Neural progenitor cell (in vitro differentiated cells): ENCODE measurements at regions not wholly inside any gene's neighbourhood (a gene's known extent, or its start where the extent isn't known, plus 50 kb on each side); places are given as distances from the start of the nearest gene placed in this dataset.
A peak's percentile ranks its signal among the peaks of the same experiment; 100 is the strongest.

ENCODE experiments used
- DNase-seq: peaks from one replicate; pipeline ENCODE4 v3.0.0-alpha.2; 2016; ENCODE audit warnings: low spot score
- H2AFZ ChIP-seq: fragments of 200-600 bp; sonication (generic); replicated peaks from 2 replicates; pipeline ENCODE4 v1.6.1; 2016; ENCODE audit warnings: antibody characterized with exemption
- H3F3A ChIP-seq: fragments of 200-600 bp; sonication (generic); 2 replicates; pipeline ENCODE4 v1.6.1; 2016; ENCODE audit warnings: antibody characterized with exemption, low read depth
- H3K27ac ChIP-seq: fragments of 200-600 bp; sonication (generic); 2 replicates; pipeline ENCODE4 v1.5.1; 2016; ENCODE audit warnings: mild to moderate bottlenecking
- H3K27me3 ChIP-seq: fragments of 200-600 bp; sonication (generic); 2 replicates; pipeline ENCODE4 v1.6.1; 2016; ENCODE audit warnings: mild to moderate bottlenecking, moderate library complexity
- H3K36me3 ChIP-seq: fragments of 200-600 bp; sonication (generic); 2 replicates; pipeline ENCODE4 v1.5.1; 2016
- H3K4me1 ChIP-seq: fragments of 200-600 bp; sonication (generic); 2 replicates; pipeline ENCODE4 v1.6.1; 2016; ENCODE audit warnings: mixed run types
- H3K4me2 ChIP-seq: fragments of 200-600 bp; sonication (generic); 2 replicates; pipeline ENCODE4 v1.6.1; 2016
- H3K4me3 ChIP-seq: fragments of 200-600 bp; sonication (generic); 2 replicates; pipeline ENCODE4 v1.5.1; 2016
- H3K79me2 ChIP-seq: fragments of 200-600 bp; sonication (generic); 2 replicates; pipeline ENCODE4 v1.6.1; 2016; ENCODE audit warnings: low read depth
- H3K9ac ChIP-seq: fragments of 200-600 bp; sonication (generic); 2 replicates; pipeline ENCODE4 v1.6.1; 2016
- H3K9me3 ChIP-seq: fragments of 200-600 bp; sonication (generic); 2 replicates; pipeline ENCODE4 v1.5.1; 2016; ENCODE audit warnings: low read depth
- H4K20me1 ChIP-seq: fragments of 200-600 bp; sonication (generic); 2 replicates; pipeline ENCODE4 v1.6.1; 2016; ENCODE audit warnings: low read depth
- H3K27ac Mint-ChIP-seq: 3 replicates; pipeline ENCODE4 v1.8.0; 2021; ENCODE audit warnings: mixed read lengths
- H3K27me3 Mint-ChIP-seq: 2 replicates; pipeline ENCODE4 v1.8.0; 2022; ENCODE audit warnings: low read depth, mild to moderate bottlenecking, inconsistent platforms, moderate library complexity, mixed read lengths; ENCODE audit not compliant: insufficient read depth
- H3K36me3 Mint-ChIP-seq: 3 replicates; pipeline ENCODE4 v1.8.0; 2021; ENCODE audit warnings: mixed read lengths
- H3K4me1 Mint-ChIP-seq: 3 replicates; pipeline ENCODE4 v1.8.0; 2021; ENCODE audit warnings: mixed read lengths
- H3K4me3 Mint-ChIP-seq: 3 replicates; pipeline ENCODE4 v1.8.0; 2021; ENCODE audit warnings: mild to moderate bottlenecking, moderate library complexity, mixed read lengths
- H3K9me3 Mint-ChIP-seq: 3 replicates; pipeline ENCODE4 v1.8.0; 2020; ENCODE audit warnings: mixed read lengths
- CTCF ChIP-seq: fragments of 200-600 bp; sonication (generic); IDR thresholded peaks from 2 replicates; pipeline ENCODE4 v1.5.1; 2017; ENCODE audit warnings: antibody characterized with exemption, mild to moderate bottlenecking
- EZH2 ChIP-seq: fragments of 200-600 bp; sonication (generic); IDR thresholded peaks from 2 replicates; pipeline ENCODE4 v1.6.1; 2017; ENCODE audit warnings: antibody characterized with exemption, mild to moderate bottlenecking, moderate library complexity
- EZH2phosphoT487 ChIP-seq: fragments of 200-600 bp; sonication (generic); IDR thresholded peaks from 2 replicates; pipeline ENCODE4 v1.6.1; 2017; ENCODE audit warnings: antibody characterized with exemption

- Histone ChIP-seq H3K36me3 (no peaks in the 10 kb centered on the region), H2AFZ (no peak overlapping the region), H3K4me3 (no peak overlapping the region), H4K20me1 (no peaks in the 10 kb centered on the region), H3F3A (no peaks in the 10 kb centered on the region), H3K27me3 (peaks cover 77% of the 10 kb centered on the region), H3K9ac (no peak overlapping the region), H3K79me2 (no peaks in the 10 kb centered on the region), H3K27ac (no peak overlapping the region), H3K4me1 (peaks cover 18% of the 10 kb centered on the region), H3K9me3 (no peaks in the 10 kb centered on the region), H3K4me2 (no peak overlapping the region)
- peaks cover 38% of the 10 kb centered on the region for H3K4me1 Mint-ChIP-seq
- H3K4me3 Mint-ChIP-seq: no peak overlapping the region
- TF ChIP-seq EZH2 (no peak), EZH2phosphoT487 (no peak), CTCF (no peak)
- H3K9me3 Mint-ChIP-seq: no peaks in the 10 kb centered on the region
- H3K27ac Mint-ChIP-seq: peak overlapping the region; percentile 35
- no peaks in the 10 kb centered on the region for H3K36me3 Mint-ChIP-seq
- DNase-seq: no peak
- peaks cover 19% of the 10 kb centered on the region for H3K27me3 Mint-ChIP-seq
Observed at GRCh38 chr14:101075025-101075800, 171.7 kb upstream of the RTL1 start.

- H3K4me2 ChIP-seq: no peak overlapping the region
- H3K9me3 Mint-ChIP-seq: no peaks in the 10 kb centered on the region
- no peak overlapping the region for H3K9ac ChIP-seq
- no peak overlapping the region for H3K4me3 ChIP-seq
- no peaks in the 10 kb centered on the region for H3F3A ChIP-seq
- peaks cover 80% of the 10 kb centered on the region for H3K27me3 ChIP-seq
- no peaks in the 10 kb centered on the region for H4K20me1 ChIP-seq
- H3K4me3 Mint-ChIP-seq: no peak overlapping the region
- DNase-seq: no peak
- peaks cover 19% of the 10 kb centered on the region for H3K27me3 Mint-ChIP-seq
- peaks cover 18% of the 10 kb centered on the region for H3K4me1 ChIP-seq
- no peak overlapping the region for H3K27ac ChIP-seq
- H3K36me3 ChIP-seq: no peaks in the 10 kb centered on the region
- H3K79me2 ChIP-seq: no peaks in the 10 kb centered on the region
- TF ChIP-seq EZH2 (no peak), EZH2phosphoT487 (no peak), CTCF (no peak)
- H3K36me3 Mint-ChIP-seq: no peaks in the 10 kb centered on the region
- H3K4me1 Mint-ChIP-seq: peaks cover 38% of the 10 kb centered on the region
- no peaks in the 10 kb centered on the region for H3K9me3 ChIP-seq
- no peak overlapping the region for H2AFZ ChIP-seq
- no peak overlapping the region for H3K27ac Mint-ChIP-seq
Observed at GRCh38 chr14:101075801-101076413, 172.4 kb upstream of the RTL1 start.

GRCh38 chr14:101076451-101077198 is 173.1 kb upstream of the RTL1 start:
- no peak overlapping the region for H2AFZ ChIP-seq
- peaks cover 18% of the 10 kb centered on the region for H3K4me1 ChIP-seq
- H3K27ac Mint-ChIP-seq: peak overlapping the region; percentile 24
- H3K27me3 Mint-ChIP-seq: peaks cover 19% of the 10 kb centered on the region
- peaks cover 37% of the 10 kb centered on the region for H3K4me1 Mint-ChIP-seq
- H3K9me3 ChIP-seq: no peaks in the 10 kb centered on the region
- H3K4me2 ChIP-seq: peak overlapping the region; percentile 77
- no peak for DNase-seq
- H3K79me2 ChIP-seq: no peaks in the 10 kb centered on the region
- H3K9ac ChIP-seq: no peak overlapping the region
- peak overlapping the region; percentile 38 for H3K4me3 Mint-ChIP-seq
- TF ChIP-seq EZH2phosphoT487 (no peak), CTCF (no peak), EZH2 (no peak)
- H3K27ac ChIP-seq: no peak overlapping the region
- no peaks in the 10 kb centered on the region for H4K20me1 ChIP-seq
- no peaks in the 10 kb centered on the region for H3K36me3 ChIP-seq
- H3K27me3 ChIP-seq: peaks cover 80% of the 10 kb centered on the region
- peak overlapping the region; percentile 36 for H3K4me3 ChIP-seq
- H3K9me3 Mint-ChIP-seq: no peaks in the 10 kb centered on the region
- no peaks in the 10 kb centered on the region for H3F3A ChIP-seq
- H3K36me3 Mint-ChIP-seq: no peaks in the 10 kb centered on the region
